GM21381 (cell line): ENCODE measurements at regions not wholly inside any gene's neighbourhood (a gene's known extent, or its start where the extent isn't known, plus 50 kb on each side); places are given as distances from the start of the nearest gene placed in this dataset.
"Not testable (repeated sequence)": the region's sequence is repeated elsewhere in the genome, so short reads cannot be mapped to it uniquely, and the experiment has no call there.

Experiments
- ATAC-seq: cut with Tn5 transposase; IDR thresholded peaks from one replicate; pipeline ENCODE4 v1.9.1; 2021; ENCODE audit warnings: mild to moderate bottlenecking, moderate library complexity; ENCODE audit not compliant: unreplicated experiment

GRCh38 chr16:66247516-66248481 is 118.7 kb upstream of the CDH5 start:
- no peak for ATAC-seq

- ATAC-seq = no peak
Observed at GRCh38 chr16:66245868-66246267, 120.6 kb upstream of the CDH5 start.

- no peak for ATAC-seq
Observed at GRCh38 chr16:66245072-66245471, 121.4 kb upstream of the CDH5 start.

- no peak for ATAC-seq
Observed at GRCh38 chr16:66242672-66243071, 123.8 kb upstream of the CDH5 start.

GRCh38 chr16:66242206-66242605 is 124.3 kb upstream of the CDH5 start:
- not testable (repeated sequence) for ATAC-seq

- no peak for ATAC-seq
Observed at GRCh38 chr16:66240631-66241395, 125.7 kb upstream of the CDH5 start.

- ATAC-seq = no peak
Observed at GRCh38 chr16:66240088-66240487, 126.4 kb upstream of the CDH5 start.

GRCh38 chr16:66238696-66239095 is 127.8 kb upstream of the CDH5 start:
- ATAC-seq = no peak

GRCh38 chr16:66236301-66236700 is 130.2 kb upstream of the CDH5 start:
- no peak for ATAC-seq

- ATAC-seq = no peak
Observed at GRCh38 chr16:66231452-66232160, 134.9 kb upstream of the CDH5 start.

- no peak for ATAC-seq
Observed at GRCh38 chr16:66229651-66230050, 136.8 kb upstream of the CDH5 start.

- ATAC-seq = no peak
Observed at GRCh38 chr16:66228792-66229191, 137.7 kb upstream of the CDH5 start.

GRCh38 chr16:66227766-66228530 is 138.5 kb upstream of the CDH5 start:
- no peak for ATAC-seq

- no peak for ATAC-seq
Observed at GRCh38 chr16:66226762-66227161, 139.7 kb upstream of the CDH5 start.

GRCh38 chr16:66225696-66226095 is 140.8 kb upstream of the CDH5 start:
- no peak for ATAC-seq

GRCh38 chr16:66224626-66225025 is 141.9 kb upstream of the CDH5 start:
- no peak for ATAC-seq

GRCh38 chr16:66224186-66224585 is 142.3 kb upstream of the CDH5 start:
- ATAC-seq = no peak

- ATAC-seq = no peak
Observed at GRCh38 chr16:66223176-66223780, 143.2 kb upstream of the CDH5 start.

- no peak for ATAC-seq
Observed at GRCh38 chr16:66222756-66223155, 143.7 kb upstream of the CDH5 start.

GRCh38 chr16:66220702-66221101 is 145.8 kb upstream of the CDH5 start:
- no peak for ATAC-seq
